ENCODE measurements at regions not wholly inside any gene's neighbourhood (a gene's known extent, or its start where the extent isn't known, plus 50 kb on each side); places are given as distances from the start of the nearest gene placed in this dataset.
"Not testable (repeated sequence)": the region's sequence is repeated elsewhere in the genome, so short reads cannot be mapped to it uniquely, and the experiment has no call there.

DNA sequence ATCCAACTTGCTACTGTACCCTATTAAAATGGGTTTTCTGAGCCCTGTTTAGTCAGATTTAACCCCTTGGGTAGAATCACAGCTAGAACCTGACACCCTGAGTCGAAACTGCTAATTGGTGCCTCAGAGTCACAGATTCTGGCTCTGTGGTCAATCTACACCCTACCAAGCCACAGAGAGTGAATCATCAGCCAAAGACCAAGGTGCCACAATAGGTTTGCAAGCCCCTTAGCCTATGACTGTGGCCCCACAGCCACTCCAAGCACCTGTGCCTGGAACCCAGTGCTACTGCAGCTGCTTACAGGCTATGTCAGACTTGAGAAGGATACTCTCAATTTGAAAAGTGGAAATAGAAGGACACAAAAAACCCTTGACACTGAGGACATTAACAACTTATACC is 202.8 kb upstream of the KCND2 start:
- TF ChIP-seq, protein P1, sequence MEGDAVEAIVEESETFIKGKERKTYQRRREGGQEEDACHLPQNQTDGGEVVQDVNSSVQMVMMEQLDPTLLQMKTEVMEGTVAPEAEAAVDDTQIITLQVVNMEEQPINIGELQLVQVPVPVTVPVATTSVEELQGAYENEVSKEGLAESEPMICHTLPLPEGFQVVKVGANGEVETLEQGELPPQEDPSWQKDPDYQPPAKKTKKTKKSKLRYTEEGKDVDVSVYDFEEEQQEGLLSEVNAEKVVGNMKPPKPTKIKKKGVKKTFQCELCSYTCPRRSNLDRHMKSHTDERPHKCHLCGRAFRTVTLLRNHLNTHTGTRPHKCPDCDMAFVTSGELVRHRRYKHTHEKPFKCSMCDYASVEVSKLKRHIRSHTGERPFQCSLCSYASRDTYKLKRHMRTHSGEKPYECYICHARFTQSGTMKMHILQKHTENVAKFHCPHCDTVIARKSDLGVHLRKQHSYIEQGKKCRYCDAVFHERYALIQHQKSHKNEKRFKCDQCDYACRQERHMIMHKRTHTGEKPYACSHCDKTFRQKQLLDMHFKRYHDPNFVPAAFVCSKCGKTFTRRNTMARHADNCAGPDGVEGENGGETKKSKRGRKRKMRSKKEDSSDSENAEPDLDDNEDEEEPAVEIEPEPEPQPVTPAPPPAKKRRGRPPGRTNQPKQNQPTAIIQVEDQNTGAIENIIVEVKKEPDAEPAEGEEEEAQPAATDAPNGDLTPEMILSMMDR (IDR thresholded peaks at IDR 0.05; ENCODE audit: low read depth, low read length, missing control alignments) = no peak
- in situ Hi-C loops (cut with HindIII; ENCODE audit: low pct_ligation_motif_present, low sequenced_read_pairs) = no loop called here
- Histone ChIP-seq H3K27me3 (replicated peaks) (no peaks in the 10 kb centered on the region), H3K4me3 (ENCODE audit: low read depth, low read length) (no peak overlapping the region), H3K36me3 (replicated peaks) (no peaks in the 10 kb centered on the region), H3K27ac (no peak overlapping the region)
- DNase-seq = no peak

DNA sequence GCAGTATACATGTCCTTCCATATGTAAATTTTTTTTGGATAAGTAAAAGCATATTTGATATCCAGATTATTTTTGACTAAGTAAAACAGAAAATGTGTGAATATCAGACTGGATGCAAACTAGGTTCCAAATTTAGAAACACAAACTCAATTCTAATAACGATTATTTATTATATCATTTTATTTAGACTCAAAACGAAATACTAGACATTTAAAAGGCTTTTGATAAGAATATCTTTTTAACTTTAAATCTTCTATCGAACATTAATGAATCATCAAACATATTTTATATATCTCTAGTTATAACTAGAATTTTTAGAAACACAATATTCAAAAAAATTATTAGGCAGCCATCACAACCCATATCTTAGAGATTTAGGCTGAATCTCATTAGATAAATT is 195.2 kb upstream of the KCND2 start:
- in situ Hi-C loops (cut with HindIII; ENCODE audit: low pct_ligation_motif_present, low sequenced_read_pairs) = no loop called here
- TF ChIP-seq, protein P1 (IDR thresholded peaks at IDR 0.05; ENCODE audit: low read depth, low read length, missing control alignments) = no peak
- H3K27me3 ChIP-seq (replicated peaks) = no peaks in the 10 kb centered on the region
- H3K27ac ChIP-seq = no peak overlapping the region
- no peaks in the 10 kb centered on the region for H3K36me3 ChIP-seq (replicated peaks)
- DNase-seq = no peak
- H3K4me3 ChIP-seq (ENCODE audit: low read depth, low read length) = no peak overlapping the region

DNA sequence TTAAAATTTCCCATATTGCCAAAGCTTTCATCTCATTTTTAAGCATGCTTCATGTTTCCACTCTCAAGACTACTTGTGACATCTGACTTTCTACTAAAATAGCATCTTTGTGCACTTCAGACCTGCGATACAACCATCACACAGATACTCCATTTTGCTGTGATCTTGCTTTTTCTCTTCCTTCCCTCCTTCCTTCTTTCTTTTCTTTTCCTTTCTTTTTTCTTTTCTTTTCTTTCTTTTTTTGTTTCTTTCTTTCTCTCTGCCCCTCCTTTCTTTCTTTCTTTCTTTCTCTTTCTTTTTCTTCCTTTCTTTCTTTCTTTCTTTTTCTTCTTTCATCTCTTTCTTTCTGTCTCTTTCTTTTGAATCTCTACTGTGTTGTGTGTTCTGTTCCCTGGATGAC is 194.0 kb upstream of the KCND2 start:
- TF ChIP-seq, protein P1 (IDR thresholded peaks at IDR 0.05; ENCODE audit: low read depth, low read length, missing control alignments) = no peak
- Histone ChIP-seq H3K27ac (no peak overlapping the region), H3K4me3 (ENCODE audit: low read depth, low read length) (no peak overlapping the region), H3K36me3 (replicated peaks) (no peaks in the 10 kb centered on the region), H3K27me3 (replicated peaks) (no peaks in the 10 kb centered on the region)
- in situ Hi-C loops (cut with HindIII; ENCODE audit: low pct_ligation_motif_present, low sequenced_read_pairs) = no loop called here
- no peak for DNase-seq

DNA sequence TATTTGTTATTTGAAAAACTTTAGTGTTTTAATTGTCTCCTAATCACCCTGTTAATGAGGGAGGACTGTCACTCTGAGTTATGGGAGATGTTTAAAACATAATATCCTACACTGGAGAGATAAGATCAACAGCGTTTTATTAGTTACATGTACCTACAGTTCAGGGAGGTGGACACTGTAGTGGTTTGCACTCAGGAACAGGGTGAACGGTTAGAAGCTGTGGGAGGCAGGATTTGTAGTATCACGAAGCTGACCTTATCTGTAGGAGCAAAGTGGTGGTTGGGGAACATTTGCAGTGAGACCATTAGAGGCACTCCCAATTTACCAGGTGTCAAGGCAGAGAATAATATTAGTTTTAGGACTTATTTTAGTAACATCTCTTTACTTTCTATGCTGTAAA is 193.3 kb upstream of the KCND2 start:
- H3K36me3 ChIP-seq (replicated peaks) = no peaks in the 10 kb centered on the region
- no peak overlapping the region for H3K27ac ChIP-seq
- H3K4me3 ChIP-seq (ENCODE audit: low read depth, low read length) = no peak overlapping the region
- no peaks in the 10 kb centered on the region for H3K27me3 ChIP-seq (replicated peaks)
- DNase-seq = no peak
- TF ChIP-seq, protein P1 (IDR thresholded peaks at IDR 0.05; ENCODE audit: low read depth, low read length, missing control alignments) = no peak
- in situ Hi-C loops (cut with HindIII; ENCODE audit: low pct_ligation_motif_present, low sequenced_read_pairs) = no loop called here

DNA sequence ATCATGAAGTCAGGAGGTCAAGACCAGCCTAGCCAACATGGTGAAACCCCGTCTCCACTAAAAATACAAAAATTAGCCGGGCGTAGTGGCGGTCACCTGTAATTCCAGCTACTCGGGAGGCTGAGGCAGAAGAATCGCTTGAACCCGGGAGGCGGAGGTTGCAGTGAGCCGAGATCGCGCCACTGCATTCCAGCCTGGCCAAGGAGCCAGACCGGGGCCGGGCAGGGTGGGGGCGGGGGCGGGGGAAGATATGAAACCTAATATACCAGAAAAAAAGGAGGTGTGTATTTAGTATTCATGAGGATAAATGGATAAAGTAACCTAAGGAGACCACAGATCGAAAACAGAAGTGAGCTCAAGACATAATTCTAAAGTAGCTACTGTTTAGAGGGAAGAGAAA is 186.5 kb upstream of the KCND2 start:
- H3K27me3 ChIP-seq (replicated peaks); H3K4me3 ChIP-seq (ENCODE audit: low read depth, low read length); H3K27ac ChIP-seq; H3K36me3 ChIP-seq (replicated peaks); DNase-seq; in situ Hi-C loops (cut with HindIII; ENCODE audit: low pct_ligation_motif_present, low sequenced_read_pairs): not testable (repeated sequence)

DNA sequence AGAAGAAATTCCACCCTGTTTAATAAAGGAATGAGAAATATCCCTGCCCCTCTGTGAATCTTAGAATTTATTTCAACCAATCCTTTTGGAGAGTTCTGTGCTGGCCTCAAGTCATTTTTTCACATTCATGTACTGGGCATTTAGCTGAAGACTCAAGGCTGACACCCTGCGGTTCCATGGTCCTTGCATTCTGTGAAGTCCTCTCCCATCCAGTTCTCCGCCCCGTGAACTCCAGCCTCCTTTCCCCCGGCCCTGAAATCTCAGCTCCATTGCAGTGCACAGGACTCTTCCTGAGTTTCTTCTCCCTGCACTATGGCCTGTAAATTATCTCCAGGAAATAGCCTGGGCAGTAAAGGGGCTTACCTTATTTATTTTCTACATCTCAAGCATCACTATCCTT is 183.0 kb upstream of the KCND2 start:
- H3K4me3 ChIP-seq (ENCODE audit: low read depth, low read length) = no peak overlapping the region
- in situ Hi-C loops (cut with HindIII; ENCODE audit: low pct_ligation_motif_present, low sequenced_read_pairs) = no loop called here
- H3K27ac ChIP-seq = no peak overlapping the region
- H3K27me3 ChIP-seq (replicated peaks) = no peaks in the 10 kb centered on the region
- H3K36me3 ChIP-seq (replicated peaks) = no peaks in the 10 kb centered on the region
- DNase-seq = no peak
- TF ChIP-seq, protein P1 (IDR thresholded peaks at IDR 0.05; ENCODE audit: low read depth, low read length, missing control alignments) = peak; percentile 12

All from brain microvascular endothelial cell (primary cell).